RWPE1 (cell line): ENCODE measurements at regions not wholly inside any gene's neighbourhood (a gene's known extent, or its start where the extent isn't known, plus 50 kb on each side); places are given as distances from the start of the nearest gene placed in this dataset.
"Not testable (repeated sequence)": the region's sequence is repeated elsewhere in the genome, so short reads cannot be mapped to it uniquely, and the experiment has no call there.

Experiments used
- CTCF ChIA-PET: fragments of 350-600 bp; sonication (Branson Sonifier 250); formaldehyde crosslinking; extraction: SDS; loops from one replicate; lab custom pipeline; 2021; lab: Yijun Ruan, JAX
- POLR2A ChIA-PET: fragments of 400-600 bp; formaldehyde crosslinking; extraction: SDS; loops from one replicate; lab custom pipeline; 2020; ENCODE audit warnings: antibody characterized with exemption; ENCODE audit not compliant: low non-redundant PET; lab: Yijun Ruan, JAX
- DNase-seq: peaks from one replicate; pipeline ENCODE4 v3.0.0; 2012; ENCODE audit warnings: low spot score
- H3K27ac ChIP-seq: fragments of 450-650 bp; 2 replicates; pipeline ENCODE4 v1.5.1; 2017
- CTCF ChIP-seq: fragments of 450-650 bp; conservative IDR thresholded peaks from 2 replicates; pipeline ENCODE4 v1.5.1; 2017; ENCODE audit warnings: low read depth, mild to moderate bottlenecking

GRCh38 chr1:101410048-101410878, 173.4 kb downstream of the S1PR1 start:
- ChIA-PET CTCF (interaction anchor here (0.6 kb wide), 1 partner anchor 44 kb away, joined by 3 read pairs; no protein-coding TSS in a partner anchor), POLR2A (no interaction called here)
- no peak for TF ChIP-seq CTCF
- no peak for DNase-seq
- H3K27ac ChIP-seq, result no peak overlapping the region

GRCh38 chr1:101420406-101420805, 183.6 kb downstream of the S1PR1 start:
- TF ChIP-seq CTCF, result no peak
- H3K27ac ChIP-seq, result no peak overlapping the region
- POLR2A ChIA-PET, result no interaction called here
- CTCF ChIA-PET, result no interaction called here
- no peak for DNase-seq

GRCh38 chr1:101428083-101428482, 191.3 kb downstream of the S1PR1 start:
- CTCF ChIA-PET, POLR2A ChIA-PET, H3K27ac ChIP-seq, DNase-seq: not testable (repeated sequence)

- H3K27ac ChIP-seq, result no peak overlapping the region
- ChIA-PET CTCF (no interaction called here), POLR2A (no interaction called here)
- no peak for DNase-seq
- no peak for TF ChIP-seq CTCF
Measured at GRCh38 chr1:101428562-101428961, 191.7 kb downstream of the S1PR1 start.

- DNase-seq, result no peak
- no peak for TF ChIP-seq CTCF
- ChIA-PET CTCF (no interaction called here), POLR2A (no interaction called here)
- H3K27ac ChIP-seq, result no peak overlapping the region
Measured at GRCh38 chr1:101431956-101432510, 195.2 kb downstream of the S1PR1 start.

- CTCF ChIA-PET, result no interaction called here
- no peak overlapping the region for H3K27ac ChIP-seq
- POLR2A ChIA-PET, result no interaction called here
- no peak for TF ChIP-seq CTCF
- DNase-seq, result no peak
Measured at GRCh38 chr1:101435831-101436511, 199.2 kb downstream of the S1PR1 start.

- DNase-seq, result no peak
- CTCF ChIA-PET, result interaction anchor here (0.6 to 0.7 kb wide), 2 partner anchors 64 to 128 kb away, joined by 3 to 5 read pairs; no protein-coding TSS in a partner anchor
- H3K27ac ChIP-seq, result no peak overlapping the region
- POLR2A ChIA-PET, result no interaction called here
- no peak for TF ChIP-seq CTCF
Measured at GRCh38 chr1:101437800-101438199, 201.0 kb downstream of the S1PR1 start.
